ENCODE measurements at regions not wholly inside any gene's neighbourhood (a gene's known extent, or its start where the extent isn't known, plus 50 kb on each side); places are given as distances from the start of the nearest gene placed in this dataset.

GRCh38 chr22:22802339-22802970, 85.2 kb upstream of the IGLL5 start:
- TF ChIP-seq POLR2A (IDR thresholded peaks at IDR 0.05) = no peak
- TF ChIP-seq POLR2AphosphoS5 (IDR thresholded peaks at IDR 0.05) = no peak
- no peak for TF ChIP-seq CTCF (IDR thresholded peaks at IDR 0.05)
- no peak for TF ChIP-seq EP300 (IDR thresholded peaks at IDR 0.05)
- Histone ChIP-seq H3K9me3 (no peaks in the 10 kb centered on the region), H3K27ac (no peak overlapping the region), H3K36me3 (no peaks in the 10 kb centered on the region), H3K27me3 (peaks cover 20% of the 10 kb centered on the region), H3K4me1 (no peaks in the 10 kb centered on the region), H3K4me3 (no peak overlapping the region)
- WGBS = 70% methylated on average over 5 of the region's 5 CpGs
- no peak for DNase-seq (ENCODE audit: low spot score in 2 of 2)

- peaks cover 24% of the 10 kb centered on the region for H3K27me3 ChIP-seq
- 73% methylated on average over 3 of the region's 3 CpGs for WGBS
- H3K27ac ChIP-seq = no peak overlapping the region
- H3K4me3 ChIP-seq = no peak overlapping the region
- H3K9me3 ChIP-seq = no peaks in the 10 kb centered on the region
- DNase-seq (ENCODE audit: low spot score in 2 of 2) = no peak
- no peaks in the 10 kb centered on the region for H3K36me3 ChIP-seq
- no peaks in the 10 kb centered on the region for H3K4me1 ChIP-seq
- TF ChIP-seq CTCF (IDR thresholded peaks at IDR 0.05) (no peak), POLR2AphosphoS5 (IDR thresholded peaks at IDR 0.05) (no peak), EP300 (IDR thresholded peaks at IDR 0.05) (no peak), POLR2A (IDR thresholded peaks at IDR 0.05) (no peak)
Observed at GRCh38 chr22:22803285-22803853, 84.2 kb upstream of the IGLL5 start.

- no peak for DNase-seq (ENCODE audit: low spot score in 2 of 2)
- Histone ChIP-seq H3K36me3 (no peaks in the 10 kb centered on the region), H3K4me3 (no peak overlapping the region), H3K9me3 (no peaks in the 10 kb centered on the region), H3K4me1 (no peaks in the 10 kb centered on the region), H3K27ac (no peak overlapping the region), H3K27me3 (peaks cover 13% of the 10 kb centered on the region)
- 72% methylated on average over 5 of the region's 5 CpGs for WGBS
- no peak for TF ChIP-seq POLR2AphosphoS5 (IDR thresholded peaks at IDR 0.05)
- peak in 1 of 2 donors; percentile 55 for TF ChIP-seq CTCF (IDR thresholded peaks at IDR 0.05)
- no peak for TF ChIP-seq EP300 (IDR thresholded peaks at IDR 0.05)
- TF ChIP-seq POLR2A (IDR thresholded peaks at IDR 0.05) = no peak
Observed at GRCh38 chr22:22810018-22810427, 77.6 kb upstream of the IGLL5 start.

- WGBS = no CpG with 5 or more reads among the region's 8 CpGs
- no peak for DNase-seq (ENCODE audit: low spot score in 2 of 2)
- H3K9me3 ChIP-seq = no peaks in the 10 kb centered on the region
- H3K4me1 ChIP-seq = no peaks in the 10 kb centered on the region
- H3K27me3 ChIP-seq = peaks cover 13% of the 10 kb centered on the region
- TF ChIP-seq CTCF (IDR thresholded peaks at IDR 0.05) = no peak
- no peak for TF ChIP-seq EP300 (IDR thresholded peaks at IDR 0.05)
- no peak for TF ChIP-seq POLR2AphosphoS5 (IDR thresholded peaks at IDR 0.05)
- TF ChIP-seq POLR2A (IDR thresholded peaks at IDR 0.05) = no peak
- no peak overlapping the region for H3K27ac ChIP-seq
- no peaks in the 10 kb centered on the region for H3K36me3 ChIP-seq
- H3K4me3 ChIP-seq = no peak overlapping the region
Observed at GRCh38 chr22:22810471-22810870, 77.1 kb upstream of the IGLL5 start.

- Histone ChIP-seq H3K36me3 (no peaks in the 10 kb centered on the region), H3K9me3 (no peaks in the 10 kb centered on the region), H3K4me3 (no peak overlapping the region), H3K27me3 (peaks cover 13% of the 10 kb centered on the region), H3K4me1 (no peaks in the 10 kb centered on the region), H3K27ac (no peak overlapping the region)
- WGBS = 89% methylated on average over 7 of the region's 8 CpGs
- DNase-seq (ENCODE audit: low spot score in 2 of 2) = no peak
- TF ChIP-seq EP300 (IDR thresholded peaks at IDR 0.05) = no peak
- no peak for TF ChIP-seq POLR2AphosphoS5 (IDR thresholded peaks at IDR 0.05)
- TF ChIP-seq CTCF (IDR thresholded peaks at IDR 0.05) = no peak
- TF ChIP-seq POLR2A (IDR thresholded peaks at IDR 0.05) = no peak
Observed at GRCh38 chr22:22811016-22812009, 76.3 kb upstream of the IGLL5 start.
